ENCODE measurements at regions not wholly inside any gene's neighbourhood (a gene's known extent, or its start where the extent isn't known, plus 50 kb on each side); places are given as distances from the start of the nearest gene placed in this dataset.

- TF ChIP-seq YY1 (IDR thresholded peaks at IDR 0.05; ENCODE audit: insufficient read depth, insufficient read length) (no peak), SUZ12 (IDR thresholded peaks at IDR 0.05; ENCODE audit: extremely low read depth, insufficient read depth, insufficient read length) (no peak)
Measured at GRCh38 chr3:153666991-153667740, 454.0 kb upstream of the ARHGEF26 start.

Measured in NT2/D1 (cell line).